GM08714 (cell line): ENCODE measurements at regions not wholly inside any gene's neighbourhood (a gene's known extent, or its start where the extent isn't known, plus 50 kb on each side); places are given as distances from the start of the nearest gene placed in this dataset.

Experiments used
- H3K4me3 ChIP-seq: fragments of 200-500 bp; sonication (Bioruptor generic); 2 replicates; pipeline ENCODE4 v1.5.1; 2014; ENCODE audit warnings: mild to moderate bottlenecking, low read length, inconsistent platforms
- ZNF274 ChIP-seq: IDR thresholded peaks from 2 replicates; pipeline ENCODE4 v1.6.1; 2012; ENCODE audit warnings: mild to moderate bottlenecking, low read depth, low read length

DNA sequence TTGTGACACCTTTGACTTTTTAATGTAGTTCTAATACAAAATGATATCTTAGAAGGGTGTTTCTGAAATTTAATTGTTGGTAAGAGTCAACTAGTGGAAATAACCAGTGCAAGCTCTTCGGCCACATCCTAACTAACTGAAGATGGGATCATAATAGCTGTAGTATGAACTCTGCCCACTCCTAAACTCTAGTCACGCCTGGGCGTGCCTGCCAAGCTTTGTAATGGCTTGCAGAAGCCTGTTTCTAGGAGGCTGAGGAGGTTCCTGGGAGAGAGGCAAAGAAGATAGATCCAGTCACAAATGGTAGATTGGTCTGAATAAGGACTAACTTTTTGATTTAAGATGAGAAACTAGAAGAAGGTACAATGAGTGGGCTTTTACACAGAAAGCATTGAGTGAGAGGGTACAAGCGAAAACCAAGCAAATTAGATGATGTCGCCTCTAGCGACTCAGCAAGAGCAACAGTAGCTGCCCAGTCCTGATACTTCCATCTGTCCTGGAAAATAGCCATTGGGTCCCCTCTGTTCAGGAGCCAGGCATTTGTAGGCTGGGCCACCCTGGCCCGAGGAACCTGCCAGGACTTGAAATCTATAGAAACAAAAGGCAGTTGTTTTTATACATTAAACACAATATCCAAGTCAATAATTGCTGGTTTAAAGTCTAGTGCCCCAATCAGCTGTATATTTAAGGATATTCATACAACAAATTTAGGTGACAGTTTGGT lies 148.8 kb downstream of the SLC38A4 start:
- TF ChIP-seq ZNF274, result no peak
- H3K4me3 ChIP-seq, result no peak overlapping the region

DNA sequence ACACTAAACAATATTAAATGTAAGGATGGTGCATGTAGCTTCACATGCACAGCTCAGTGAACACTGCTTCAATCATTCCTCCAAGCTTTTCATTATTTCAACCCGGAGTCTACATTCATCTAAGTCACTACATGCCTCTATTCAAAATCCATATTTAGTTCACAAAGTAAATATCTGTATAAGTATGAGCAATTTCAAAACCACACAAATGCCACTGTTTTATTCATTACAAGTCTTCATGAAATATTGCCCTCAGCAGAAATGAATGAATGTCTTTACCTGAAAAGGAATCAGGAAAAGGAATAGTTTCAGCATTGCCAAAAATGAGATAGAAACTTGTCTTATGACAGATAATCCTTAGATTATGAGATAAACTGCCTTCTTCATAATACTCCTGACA lies 149.4 kb downstream of the SLC38A4 start:
- no peak overlapping the region for H3K4me3 ChIP-seq
- no peak for TF ChIP-seq ZNF274

DNA sequence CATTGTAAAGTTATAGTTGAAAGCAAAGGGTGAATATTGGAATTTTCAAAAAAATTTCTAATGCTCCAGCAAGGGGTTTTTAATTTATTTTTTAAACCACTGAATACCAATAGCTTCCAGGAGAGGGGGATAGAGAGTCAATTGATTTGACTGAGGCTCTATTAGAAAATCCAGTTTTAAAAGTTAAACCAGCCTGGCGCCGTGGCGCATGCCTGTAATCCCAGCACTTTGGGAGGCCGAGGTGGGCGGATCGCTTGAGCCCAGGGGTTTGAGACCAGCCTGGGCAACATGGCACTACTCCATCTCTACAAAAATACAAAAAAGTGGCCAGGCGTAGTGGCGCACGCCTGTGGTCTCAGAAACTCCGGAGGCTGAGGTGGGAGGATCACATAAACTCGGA lies 150.1 kb downstream of the SLC38A4 start:
- TF ChIP-seq ZNF274, result no peak
- H3K4me3 ChIP-seq, result no peak overlapping the region

- no peak overlapping the region for H3K4me3 ChIP-seq
- no peak for TF ChIP-seq ZNF274
Measured at GRCh38 chr12:46674800-46675199, 151.0 kb downstream of the SLC38A4 start.

DNA sequence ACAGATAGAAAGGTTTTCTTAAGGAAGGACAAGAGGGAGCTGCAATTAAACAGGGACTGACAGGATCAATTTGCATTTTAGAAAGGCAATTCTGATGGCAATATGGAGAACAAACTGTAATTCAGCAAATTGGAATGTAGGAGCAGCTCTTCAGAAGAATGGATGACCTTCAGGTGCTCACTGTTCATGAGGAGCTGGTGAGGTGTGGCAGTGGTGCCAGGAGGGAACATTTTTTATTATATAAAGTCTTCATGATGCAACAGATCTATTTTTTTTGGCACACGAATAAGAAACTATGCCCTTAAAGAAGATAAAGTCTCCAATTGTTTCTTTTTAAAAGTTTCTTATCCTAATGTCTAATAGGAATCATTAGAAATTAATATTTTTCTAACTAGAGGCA lies 151.7 kb downstream of the SLC38A4 start:
- H3K4me3 ChIP-seq, result no peak overlapping the region
- no peak for TF ChIP-seq ZNF274

- no peak for TF ChIP-seq ZNF274
- no peak overlapping the region for H3K4me3 ChIP-seq
Measured at GRCh38 chr12:46671102-46671501, 154.7 kb downstream of the SLC38A4 start.

DNA sequence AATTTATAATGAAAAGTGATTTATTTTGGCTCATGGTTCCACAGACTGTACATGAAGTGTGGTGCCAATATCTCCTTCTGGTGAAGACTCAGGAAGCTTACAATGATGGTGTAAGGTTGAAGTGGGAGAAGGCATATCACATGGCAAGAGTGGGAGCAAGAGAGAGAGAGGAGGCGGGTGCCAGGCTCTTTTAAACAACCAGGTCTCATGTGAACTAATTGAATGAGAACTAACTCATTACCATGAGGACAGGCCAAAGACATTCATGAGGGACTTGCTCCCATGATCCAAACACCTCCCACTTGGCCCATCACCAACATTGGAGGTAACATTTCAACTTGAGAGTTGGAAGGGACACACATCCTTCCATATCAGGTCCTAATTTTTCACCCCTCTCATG lies 155.2 kb downstream of the SLC38A4 start:
- no peak for TF ChIP-seq ZNF274
- no peak overlapping the region for H3K4me3 ChIP-seq

DNA sequence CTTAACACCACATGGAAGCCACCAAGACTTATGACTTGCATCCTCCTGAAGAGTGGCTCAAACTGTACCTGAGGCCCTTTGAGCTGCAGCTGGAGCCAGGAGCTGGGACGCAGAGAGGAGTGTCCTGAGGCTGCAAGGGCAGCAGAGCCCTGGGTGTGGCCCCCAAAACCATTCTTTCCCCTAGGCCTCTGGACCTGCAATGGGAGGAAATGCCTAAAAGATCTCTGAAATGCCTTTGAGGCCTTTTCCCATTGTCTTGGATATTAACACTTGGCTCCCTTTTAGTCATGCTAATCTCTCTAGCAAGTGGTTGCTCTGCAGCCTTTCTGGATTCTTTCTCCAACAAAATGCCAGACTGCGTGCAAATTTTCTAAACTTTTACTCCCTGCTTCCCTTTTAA lies 156.1 kb downstream of the SLC38A4 start:
- TF ChIP-seq ZNF274, result no peak
- H3K4me3 ChIP-seq, result no peak overlapping the region

- no peak for TF ChIP-seq ZNF274
- no peak overlapping the region for H3K4me3 ChIP-seq
Measured at GRCh38 chr12:46667551-46667950, 158.2 kb downstream of the SLC38A4 start.

GRCh38 chr12:46664761-46665287 lies 161.0 kb downstream of the SLC38A4 start:
- no peak for TF ChIP-seq ZNF274
- H3K4me3 ChIP-seq, result no peak overlapping the region

- no peak for TF ChIP-seq ZNF274
- no peak overlapping the region for H3K4me3 ChIP-seq
Measured at GRCh38 chr12:46663318-46663717, 162.5 kb downstream of the SLC38A4 start.

- no peak for TF ChIP-seq ZNF274
Measured at GRCh38 chr12:46661110-46661845, 164.5 kb downstream of the SLC38A4 start.

GRCh38 chr12:46660719-46661109 lies 165.1 kb downstream of the SLC38A4 start:
- no peak overlapping the region for H3K4me3 ChIP-seq
- TF ChIP-seq ZNF274, result no peak

More at GRCh38 chr12:46661110-46661845, 164.5 kb downstream of the SLC38A4 start:
- no peak overlapping the region for H3K4me3 ChIP-seq

- no peak for TF ChIP-seq ZNF274
- H3K4me3 ChIP-seq, result no peak overlapping the region
Measured at GRCh38 chr12:46660276-46660675, 165.5 kb downstream of the SLC38A4 start.

DNA sequence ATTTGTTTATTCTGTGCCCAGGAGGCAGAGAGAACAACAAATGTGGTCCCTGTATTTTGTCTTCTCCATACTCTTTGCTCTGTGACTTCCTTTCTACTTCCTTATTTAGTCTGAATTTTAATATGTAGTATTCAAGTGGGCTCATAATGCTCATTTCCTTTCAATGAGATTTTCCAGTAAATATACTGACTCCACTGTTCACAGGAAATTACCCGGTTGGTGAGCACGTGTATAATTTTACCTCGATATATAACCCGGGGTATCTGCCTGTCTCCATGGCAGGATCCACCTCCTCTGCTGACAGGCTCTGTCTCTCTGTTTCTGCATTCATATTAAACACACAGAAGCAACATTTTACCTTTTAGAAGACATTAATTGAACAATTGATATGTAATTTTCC lies 166.0 kb downstream of the SLC38A4 start:
- no peak for TF ChIP-seq ZNF274
- H3K4me3 ChIP-seq, result no peak overlapping the region
